K562 (cell line): ENCODE measurements at regions not wholly inside any gene's neighbourhood (a gene's known extent, or its start where the extent isn't known, plus 50 kb on each side); places are given as distances from the start of the nearest gene placed in this dataset.

Experiments used
- ATAC-seq: fragments of 200-7000 bp; cut with Tn5 transposase; 3 replicates; pipeline ENCODE4 v1.9.1; 2020; ENCODE audit warnings: moderate library complexity
- BruUV-seq: library from RNA; stranded (reverse); fragments of 400-500 nt; replicated peaks from 2 replicates; lab custom pipeline; 2021; lab: Mats Ljungman, UMichigan
- CTCF ChIA-PET: fragments of 300-600 bp; formaldehyde crosslinking; extraction: SDS; loops from one replicate; lab custom pipeline; 2021; ENCODE audit warnings: low intra/inter-chr PET ratio; lab: Yijun Ruan, JAX
- POLR2A ChIA-PET: fragments of 300-600, 350-650 bp; sonication (Branson Sonifier 250); formaldehyde crosslinking; extraction: SDS; loops from one replicate; lab custom pipeline; 2021; ENCODE audit warnings: antibody characterized with exemption, inconsistent platforms; lab: Yijun Ruan, JAX
- DNase-seq, 4 experiments: peaks; one replicate each; pipeline versions ENCODE4 v3.0.0 to v3.0.0-alpha.2; 2011 to 2018; ENCODE audit warnings: low spot score in 3 of 4, mixed read lengths in 3 of 4; ENCODE audit errors: extremely low read depth in 1 of 4
- FAIRE-seq: peaks from 2 replicates; lab custom pipeline; 2011; peaks lifted over from hg19 to GRCh38; lab: Jason Lieb, UNC
- H2AFZ ChIP-seq: 2 replicates; pipeline ENCODE4 v1.6.0; 2011; ENCODE audit warnings: low read depth, low read length, control low read depth, inconsistent platforms
- H3K27ac ChIP-seq: fragments of 200-600 bp; 3 replicates; pipeline ENCODE4 v1.8.0; 2011; ENCODE audit warnings: low read depth, mild to moderate bottlenecking, control low read depth, inconsistent platforms, low read length, moderate library complexity, mixed read lengths; ENCODE audit errors: extremely low read depth
- H3K27me3 ChIP-seq, 2 experiments: fragments of 300-600 bp in 1 of 2; 2 replicates in 1 of 2; 3 replicates in 1 of 2; pipeline versions ENCODE4 v1.6.0 to v1.8.0; 2011; ENCODE audit warnings: inconsistent platforms in 2 of 2, low read length in 2 of 2, mild to moderate bottlenecking in 1 of 2, mixed read lengths in 1 of 2, moderate library complexity in 1 of 2; ENCODE audit not compliant: control insufficient read depth in 2 of 2, insufficient read depth in 2 of 2
- H3K36me3 ChIP-seq: fragments of 300-600 bp; 3 replicates; pipeline ENCODE4 v1.8.0; 2011; ENCODE audit warnings: mild to moderate bottlenecking, low read length, inconsistent platforms; ENCODE audit not compliant: control insufficient read depth, insufficient read depth
- H3K4me1 ChIP-seq, 2 experiments: fragments of 200-600 bp in 1 of 2; replicated peaks in 1 of 2; 2 replicates in 1 of 2; 3 replicates in 1 of 2; pipeline versions ENCODE4 v1.5.1 to v1.8.0; 2011; ENCODE audit warnings: inconsistent platforms in 2 of 2, low read length in 2 of 2, mild to moderate bottlenecking in 1 of 2, mixed read lengths in 1 of 2, moderate library complexity in 1 of 2; ENCODE audit not compliant: control insufficient read depth in 2 of 2, insufficient read depth in 2 of 2
- H3K4me2 ChIP-seq: 2 replicates; pipeline ENCODE4 v1.6.1; 2011; ENCODE audit warnings: low read length, control low read depth, inconsistent platforms, mixed read lengths; ENCODE audit not compliant: insufficient read depth
- H3K4me3 ChIP-seq: fragments of 200-600 bp; sonication (generic), shearing (Covaris generic); 2 replicates; pipeline ENCODE4 v1.5.1; 2016; ENCODE audit warnings: control low read depth, inconsistent platforms
- H3K79me2 ChIP-seq: fragments of 200-600 bp; 3 replicates; pipeline ENCODE4 v1.8.0; 2011; ENCODE audit warnings: low read length, inconsistent platforms; ENCODE audit not compliant: control insufficient read depth, insufficient read depth
- H3K9ac ChIP-seq, 2 experiments: 2 replicates each; pipeline versions ENCODE4 v1.6.0 to v1.6.1; 2011; ENCODE audit warnings: low read depth in 2 of 2, low read length in 2 of 2, control low read depth in 1 of 2, inconsistent platforms in 1 of 2, mild to moderate bottlenecking in 1 of 2, mixed read lengths in 1 of 2; ENCODE audit not compliant: insufficient read depth in 1 of 2
- H3K9me1 ChIP-seq: one replicate; pipeline ENCODE4 v1.6.0; 2011; ENCODE audit warnings: inconsistent platforms, mild to moderate bottlenecking, low read length, moderate library complexity; ENCODE audit not compliant: control insufficient read depth, insufficient read depth
- H3K9me3 ChIP-seq: replicated peaks from 2 replicates; pipeline ENCODE4 v1.5.1; 2011; ENCODE audit warnings: low read depth, low read length, inconsistent platforms; ENCODE audit not compliant: control insufficient read depth, insufficient read depth
- H4K20me1 ChIP-seq: replicated peaks from 2 replicates; pipeline ENCODE4 v1.6.1; 2011; ENCODE audit warnings: low read length, inconsistent platforms, mixed read lengths; ENCODE audit not compliant: control insufficient read depth, insufficient read depth
- ATF3 ChIP-seq, 2 experiments: fragments of 450-650 bp in 1 of 2; sonication (generic) in 1 of 2; formaldehyde crosslinking in 1 of 2; IDR thresholded peaks in 1 of 2; conservative IDR thresholded peaks in 1 of 2; 2 replicates each; pipeline versions ENCODE4 v1.6.1 to v1.8.1; 2016 to 2023; ENCODE audit warnings: mild to moderate bottlenecking in 2 of 2, moderate library complexity in 2 of 2, inconsistent platforms in 1 of 2, missing genetic modification reagents in 1 of 2
- COPS2 ChIP-seq: fragments of 450-650 bp; conservative IDR thresholded peaks from 2 replicates; pipeline ENCODE4 v1.6.1; 2016; ENCODE audit warnings: mild to moderate bottlenecking, moderate library complexity
- E2F1 ChIP-seq: sonication (generic); formaldehyde crosslinking; IDR thresholded peaks from 2 replicates; pipeline ENCODE4 v1.8.1; 2023; ENCODE audit warnings: mild to moderate bottlenecking, missing genetic modification reagents, moderate library complexity
- EWSR1 ChIP-seq: fragments of 450-650 bp; IDR thresholded peaks from 2 replicates; pipeline ENCODE4 v1.6.1; 2018; ENCODE audit warnings: borderline replicate concordance, mild to moderate bottlenecking, low read depth, moderate library complexity; ENCODE audit not compliant: partially characterized antibody
- HMG20A ChIP-seq: fragments of 450-650 bp; formaldehyde crosslinking; conservative IDR thresholded peaks from 2 replicates; pipeline ENCODE4 v1.4.0; 2020; ENCODE audit warnings: mild to moderate bottlenecking, mixed read lengths
- KLF6 ChIP-seq: fragments of 250-450 bp; sonication (Bioruptor Pico); IDR thresholded peaks from 2 replicates; pipeline ENCODE4 v1.4.0; 2020; ENCODE audit warnings: mild to moderate bottlenecking, moderate library complexity, borderline replicate concordance
- MLX ChIP-seq, 2 experiments: fragments of 450-650 bp in 1 of 2; sonication (generic) in 1 of 2; formaldehyde crosslinking; conservative IDR thresholded peaks; 2 replicates each; pipeline versions ENCODE4 v1.4.0 to v1.8.1; 2020 to 2022; ENCODE audit warnings: mild to moderate bottlenecking in 1 of 2, missing genetic modification reagents in 1 of 2
- NFXL1 ChIP-seq: fragments of 450-650 bp; formaldehyde crosslinking; IDR thresholded peaks from 2 replicates; pipeline ENCODE4 v1.4.0; 2021; ENCODE audit warnings: mild to moderate bottlenecking
- NR3C1 ChIP-seq: sonication (generic); formaldehyde crosslinking; IDR thresholded peaks from 2 replicates; pipeline ENCODE4 v1.8.1; 2022; ENCODE audit warnings: missing genetic modification reagents
- ZBTB11 ChIP-seq, 3 experiments: fragments of 200-800 bp in 1 of 3; fragments of 250-450 bp in 1 of 3; fragments of 450-650 bp in 1 of 3; sonication (Bioruptor Pico) in 1 of 3; sonication (Bioruptor generic) in 1 of 3; formaldehyde crosslinking in 1 of 3; IDR thresholded peaks; 2 replicates each; pipeline versions ENCODE4 v1.6.1 to v1.8.0; 2016 to 2022; ENCODE audit warnings: mild to moderate bottlenecking in 2 of 3, missing genetic modification characterization in 2 of 3, missing compliant biosample characterization in 1 of 3, moderate library complexity in 1 of 3
- ZNF274 ChIP-seq: IDR thresholded peaks from 2 replicates; pipeline ENCODE4 v1.6.1; 2011; ENCODE audit warnings: low read depth, mild to moderate bottlenecking, low read length, moderate library complexity, borderline replicate concordance
- WGBS: fragments of 100-300 bp; shearing (Covaris generic); methylation state at CpG from one replicate; pipeline ENCODE4 v1.1.6; 2016; ENCODE audit warnings: low coverage, mixed read lengths; ENCODE audit not compliant: insufficient coverage; ENCODE audit errors: missing lambda C conversion rate; 5-methylcytosine and 5-hydroxymethylcytosine counted together
- in situ Hi-C: fragments of 300-500 bp; cut with MboI; formaldehyde crosslinking; loops from 4 replicates; pipeline ENCODE4 v1.15.0; 2018; ENCODE audit warnings: inconsistent platforms, mixed read lengths
- intact Hi-C: fragments of 100-400 bp; cut with micrococcal nuclease; formaldehyde crosslinking; loops from 2 replicates; pipeline ENCODE4 v1.14.2; 2022

- DNase-seq (no peak), ATAC-seq (no peak), FAIRE-seq (no peak)
- Histone ChIP-seq H3K36me3 (no peaks in the 10 kb centered on the region), H4K20me1 (0 out of 2 replicates have a peak, but pooled peaks cover 6% of the 10 kb centered on the region), H3K27ac (no peak overlapping the region), H3K79me2 (no peaks in the 10 kb centered on the region), H3K9me3 (no peaks in the 10 kb centered on the region), H3K27me3 (peaks cover 48 to 78% of the 10 kb centered on the region in 2 experiments; a peak in 4 of 5 replicates), H3K4me2 (no peak overlapping the region), H3K9ac (no peak overlapping the region), H3K4me1 (peaks cover 0 to 20% of the 10 kb centered on the region in 2 experiments; a peak in 2 of 5 replicates), H2AFZ (no peak overlapping the region), H3K9me1 (no peaks in the 10 kb centered on the region), H3K4me3 (no peak overlapping the region)
- no TSS peak for BruUV-seq
- intact Hi-C loops (no loop called here), in situ Hi-C loops (no loop called here)
- CTCF ChIA-PET, result no interaction called here
- WGBS, result 3% methylated on average over 16 of the region's 16 CpGs
- POLR2A ChIA-PET, result interaction anchor here (0.6 kb wide), 1 partner anchor 487 kb away, joined by 3 read pairs; no protein-coding TSS in a partner anchor
- no peak for TF ChIP-seq E2F1
- TF ChIP-seq MLX (CRISPR knock-in tag; conservative IDR thresholded peaks at IDR 0.05), result no peak
- TF ChIP-seq ATF3 (IDR thresholded peaks at IDR 0.05), result no peak
- no peak for TF ChIP-seq ATF3 (CRISPR knock-in tag; conservative IDR thresholded peaks at IDR 0.05)
- TF ChIP-seq KLF6 (CRISPR knock-in tag), result no peak
- no peak for TF ChIP-seq ZNF274
- no peak for TF ChIP-seq NFXL1
- no peak for TF ChIP-seq NR3C1 (CRISPR knock-in tag)
- no peak for TF ChIP-seq COPS2
- no peak for TF ChIP-seq ZBTB11 (CRISPR knock-in tag; IDR thresholded peaks at IDR 0.05)
- no peak for TF ChIP-seq HMG20A (CRISPR knock-in tag)
- TF ChIP-seq EWSR1, result no peak
Observed at GRCh38 chr17:83175119-83175821, 95.9 kb downstream of the METRNL start.
